Bronchial epithelial cell (primary cell): ENCODE measurements at regions not wholly inside any gene's neighbourhood (a gene's known extent, or its start where the extent isn't known, plus 50 kb on each side); places are given as distances from the start of the nearest gene placed in this dataset.

Experiments used
- DNase-seq: peaks from one replicate; pipeline ENCODE4 v3.0.0-alpha.2; 2010; ENCODE audit warnings: low read depth
- FAIRE-seq: peaks from 2 replicates; lab custom pipeline; 2011; peaks lifted over from hg19 to GRCh38; lab: Jason Lieb, UNC
- H3K27me3 ChIP-seq: 2 replicates; pipeline ENCODE4 v1.5.1; 2011; ENCODE audit warnings: low read length; ENCODE audit not compliant: control insufficient read depth, insufficient read depth
- H3K36me3 ChIP-seq: 2 replicates; pipeline ENCODE4 v1.5.1; 2011; ENCODE audit warnings: low read length; ENCODE audit not compliant: control insufficient read depth, insufficient read depth
- H3K4me3 ChIP-seq: 2 replicates; pipeline ENCODE4 v1.5.1; 2011; ENCODE audit warnings: mild to moderate bottlenecking, low read depth, low read length, control low read depth
- CTCF ChIP-seq: IDR thresholded peaks from 2 replicates; pipeline ENCODE4 v1.5.1; 2011; ENCODE audit warnings: mild to moderate bottlenecking, moderate library complexity, low read length, control low read depth, inconsistent platforms; ENCODE audit not compliant: insufficient read depth, severe bottlenecking

DNA sequence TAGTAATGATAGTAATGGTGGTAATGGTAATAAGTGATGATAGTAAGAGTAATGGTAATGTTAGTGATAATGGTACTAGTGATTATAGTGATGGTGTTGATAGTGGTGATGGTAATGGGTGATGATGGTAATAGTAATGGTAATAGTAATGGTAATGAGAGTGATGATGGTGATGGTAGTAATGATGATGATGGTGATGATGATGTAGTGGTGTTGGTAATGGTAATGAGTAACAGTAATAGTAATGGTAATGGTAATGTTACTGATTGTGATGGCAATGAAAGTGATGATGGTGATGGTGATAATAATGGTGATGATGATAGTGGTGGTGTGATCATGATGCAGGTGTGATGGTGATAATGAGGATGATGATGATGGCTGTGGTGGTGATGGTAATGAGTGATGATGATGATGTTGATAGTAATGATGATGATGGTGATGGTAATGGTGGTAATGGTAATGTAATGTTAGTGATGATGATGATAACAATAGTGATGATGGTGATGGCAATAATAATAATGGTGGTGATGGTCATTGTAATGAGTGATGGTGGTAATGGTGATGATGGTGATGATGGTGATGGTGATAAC is 235.0 kb downstream of the MATN1 start:
- no peak overlapping the region for H3K4me3 ChIP-seq
- H3K27me3 ChIP-seq = no peaks in the 10 kb centered on the region
- no peak for FAIRE-seq
- DNase-seq = no peak
- H3K36me3 ChIP-seq = no peaks in the 10 kb centered on the region
- no peak for TF ChIP-seq CTCF

- Histone ChIP-seq H3K36me3 (no peaks in the 10 kb centered on the region), H3K27me3 (no peaks in the 10 kb centered on the region), H3K4me3 (no peak overlapping the region)
- TF ChIP-seq CTCF = no peak
- DNase-seq (no peak), FAIRE-seq (no peak)
Observed at GRCh38 chr1:30487042-30487441, 236.3 kb downstream of the MATN1 start.

DNA sequence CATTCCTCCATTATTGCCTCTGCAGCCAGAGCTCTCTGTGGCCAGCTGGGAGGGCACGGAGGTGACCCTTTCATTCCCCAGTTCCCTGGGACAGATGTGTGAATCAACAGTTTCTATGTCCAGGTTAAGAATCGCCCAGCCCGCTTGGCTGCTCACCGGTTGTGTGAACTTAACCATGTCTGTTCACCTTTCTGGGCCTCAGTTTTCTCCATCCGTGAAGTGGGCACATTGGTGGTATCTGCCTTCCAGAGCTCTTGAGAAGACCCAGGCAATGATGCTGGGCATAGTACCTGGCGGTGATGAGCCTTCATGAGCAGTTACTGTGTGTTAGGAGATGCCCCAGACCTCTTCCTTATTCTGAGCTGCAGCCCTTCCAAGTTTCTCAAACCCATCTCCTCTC is 238.3 kb downstream of the MATN1 start:
- Histone ChIP-seq H3K36me3 (no peaks in the 10 kb centered on the region), H3K4me3 (no peak overlapping the region), H3K27me3 (no peaks in the 10 kb centered on the region)
- FAIRE-seq (peak; percentile 94), DNase-seq (no peak)
- TF ChIP-seq CTCF = no peak

GRCh38 chr1:30484668-30485067 is 238.7 kb downstream of the MATN1 start:
- H3K27me3 ChIP-seq = no peaks in the 10 kb centered on the region
- FAIRE-seq = no peak

DNA sequence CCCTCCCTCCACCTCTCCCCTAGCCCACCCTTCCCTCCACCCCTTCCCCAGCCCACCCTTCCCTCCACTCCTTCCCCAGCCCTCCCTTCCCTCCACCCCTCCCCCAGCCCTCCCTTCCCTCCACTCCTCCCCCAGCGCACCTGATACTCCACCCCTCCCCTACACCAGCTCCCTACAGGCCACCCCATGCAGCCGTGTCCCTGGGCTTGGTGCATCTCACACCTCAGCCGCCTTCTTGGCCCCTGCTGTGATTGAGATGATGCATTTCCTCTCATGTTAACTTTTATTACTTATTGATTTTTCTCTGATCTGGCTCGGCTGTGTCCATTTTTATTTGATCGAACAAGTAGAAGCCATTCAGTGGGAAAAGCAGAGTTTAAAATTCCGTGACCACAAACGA is 243.8 kb downstream of the MATN1 start:
- H3K4me3 ChIP-seq = no peak overlapping the region
- no peaks in the 10 kb centered on the region for H3K36me3 ChIP-seq
- no peak for TF ChIP-seq CTCF
- H3K27me3 ChIP-seq = no peaks in the 10 kb centered on the region
- FAIRE-seq = no peak
- no peak for DNase-seq

More at GRCh38 chr1:30484668-30485067, 238.7 kb downstream of the MATN1 start:
- Histone ChIP-seq H3K36me3 (no peaks in the 10 kb centered on the region), H3K4me3 (no peak overlapping the region)
- DNase-seq = no peak
- no peak for TF ChIP-seq CTCF
